Activated CD4-positive, alpha-beta T cell treated with anti-CD3 and anti-CD28 coated beads, Interleukin-2, Interleukin-4, amounts not matched to agents 100 ng/mL and 50 ng/mL, durations not matched to agents 16 hours and 8 hours (primary cell): ENCODE measurements at regions not wholly inside any gene's neighbourhood (a gene's known extent, or its start where the extent isn't known, plus 50 kb on each side); places are given as distances from the start of the nearest gene placed in this dataset.
A peak's percentile ranks its signal among the peaks of the same experiment; 100 is the strongest.
"Not testable (repeated sequence)": the region's sequence is repeated elsewhere in the genome, so short reads cannot be mapped to it uniquely, and the experiment has no call there.

Source experiments
- DNase-seq: peaks from one replicate; pipeline ENCODE4 v3.0.0-alpha.2; 2020; ENCODE audit warnings: low spot score

DNA sequence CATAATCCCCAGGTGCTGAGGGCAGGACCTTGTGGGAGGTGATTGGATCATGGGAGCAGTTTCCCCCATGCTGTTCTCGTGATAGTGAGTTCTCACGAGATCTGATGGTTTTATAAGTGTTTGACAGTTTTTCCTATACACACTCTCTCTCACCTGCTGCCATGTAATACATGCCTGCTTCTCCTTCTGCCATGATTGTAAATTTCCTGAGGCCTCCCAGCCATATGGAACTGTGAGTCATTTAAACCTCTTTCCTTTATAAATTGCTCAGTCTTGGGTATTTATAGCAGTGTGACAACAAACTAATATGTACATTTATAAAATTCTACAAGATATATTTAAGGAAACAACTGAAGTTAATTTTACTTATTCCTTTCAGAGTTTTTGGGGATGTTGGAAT lies 170.8 kb upstream of the BET1 start:
- DNase-seq: no peak

DNA sequence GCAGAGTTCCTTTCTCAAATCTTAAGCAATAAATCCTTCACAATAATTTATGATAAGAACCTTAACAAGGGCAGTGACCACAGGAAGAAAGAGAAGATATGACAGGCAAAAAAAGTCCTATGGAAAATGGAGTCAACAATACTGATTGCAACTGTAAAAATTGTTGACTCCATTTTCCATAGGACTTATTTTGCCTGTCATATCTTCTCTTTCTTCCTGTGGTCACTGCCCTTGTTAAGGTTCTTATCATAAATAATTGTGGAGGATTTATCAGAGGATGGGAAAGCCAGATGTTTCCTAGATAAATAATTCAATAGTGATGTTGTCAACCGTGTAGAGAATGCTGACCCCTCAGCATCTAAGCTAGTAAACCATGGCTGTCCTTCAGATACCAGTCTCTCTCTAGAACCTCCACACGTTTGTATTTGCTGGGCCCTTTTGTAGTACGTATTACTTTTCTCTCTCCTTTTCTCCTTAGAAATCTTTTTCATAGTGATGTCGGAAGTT lies 172.6 kb upstream of the BET1 start:
- DNase-seq: no peak

DNA sequence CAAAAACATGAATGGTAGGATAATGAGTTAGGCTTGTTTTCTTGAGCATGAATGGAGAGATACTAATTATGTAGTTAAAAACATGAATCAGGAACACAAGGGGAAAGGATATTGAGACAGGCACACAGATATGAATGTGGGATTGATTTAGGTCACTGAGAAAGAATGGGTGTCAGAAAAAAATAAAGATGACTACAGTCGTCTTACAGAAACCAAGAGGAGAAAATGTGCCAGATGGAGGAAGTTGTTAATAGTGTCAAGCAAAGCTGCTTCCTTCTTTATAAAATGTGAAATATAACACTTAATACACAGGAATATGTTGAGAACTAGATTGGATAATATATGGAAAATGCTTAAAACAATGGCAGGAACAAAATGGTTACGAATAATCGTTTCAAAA lies 173.3 kb upstream of the BET1 start:
- no peak for DNase-seq

DNA sequence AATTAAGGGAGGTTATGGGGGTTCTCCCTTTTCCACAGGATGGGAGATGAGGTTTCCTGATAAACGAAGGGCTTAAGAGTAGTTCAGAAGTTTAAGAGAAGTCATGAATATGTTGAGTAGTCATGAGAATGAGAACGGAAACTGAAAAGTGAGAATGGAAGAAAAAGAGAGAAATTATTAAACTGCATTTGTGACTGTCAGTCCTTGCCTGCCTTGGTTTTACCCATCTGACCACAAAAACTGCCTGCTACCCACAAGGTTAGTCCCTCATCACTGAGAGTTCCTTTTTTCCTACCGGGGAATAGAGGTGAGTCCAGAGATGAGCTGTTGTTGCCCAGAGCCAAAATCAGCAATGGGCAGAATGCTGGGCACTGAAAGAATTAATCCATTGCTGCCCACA lies 174.1 kb upstream of the BET1 start:
- DNase-seq: peak; percentile 5

DNA sequence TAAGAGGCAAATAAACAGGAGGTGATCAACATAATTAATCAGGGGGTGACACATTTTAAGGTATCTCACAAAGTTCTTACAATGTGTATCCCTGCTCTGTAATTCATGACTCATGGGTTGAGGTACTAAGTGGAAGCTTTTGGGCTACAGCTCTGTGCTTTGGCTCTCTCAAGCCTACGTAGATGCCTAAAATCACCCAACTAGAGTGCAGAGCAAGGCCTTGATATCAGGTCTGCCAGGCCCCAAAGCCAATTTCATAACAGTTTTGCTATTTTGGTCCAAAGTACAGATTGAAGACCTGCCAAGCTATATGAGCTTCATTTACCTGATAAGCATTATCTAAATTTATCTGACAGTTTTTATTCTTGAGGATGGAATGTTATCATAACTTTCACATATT lies 175.3 kb upstream of the BET1 start:
- DNase-seq: no peak

DNA sequence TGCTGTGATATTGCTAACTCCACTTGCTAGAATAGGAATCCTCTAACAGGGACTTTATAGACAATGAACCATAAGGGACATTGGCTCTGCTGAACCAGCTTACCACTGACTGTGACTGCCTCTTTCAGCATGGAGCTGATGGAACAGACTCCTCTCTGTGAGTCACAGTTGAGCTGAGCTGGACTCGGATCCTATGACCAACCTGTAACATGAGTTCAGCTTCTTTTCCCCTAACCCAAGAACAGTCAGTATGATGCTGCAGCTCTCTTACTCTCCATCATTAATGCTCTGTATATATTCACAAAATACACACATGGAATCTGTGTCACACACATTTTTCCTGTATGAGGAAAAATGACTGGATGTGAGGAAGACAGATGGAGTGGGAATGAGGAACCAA lies 177.9 kb upstream of the BET1 start:
- no peak for DNase-seq

DNA sequence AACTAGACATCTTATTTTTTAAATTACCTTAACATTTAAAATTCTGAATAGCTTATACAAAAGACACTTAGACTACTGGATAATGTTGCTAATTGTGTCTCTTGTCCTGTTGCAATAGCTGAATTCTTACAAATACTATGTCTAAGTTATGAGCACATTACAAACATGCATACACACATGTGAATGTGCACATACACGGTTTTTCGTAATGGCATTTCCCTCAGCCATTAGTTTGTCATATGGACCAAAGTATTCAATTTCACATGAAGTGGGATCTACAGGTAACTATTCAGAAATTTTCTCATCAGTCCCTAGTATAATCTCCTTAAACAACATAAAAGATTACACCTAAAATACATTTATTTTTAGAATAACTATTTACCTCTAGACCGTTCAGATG lies 178.6 kb upstream of the BET1 start:
- DNase-seq: no peak

DNA sequence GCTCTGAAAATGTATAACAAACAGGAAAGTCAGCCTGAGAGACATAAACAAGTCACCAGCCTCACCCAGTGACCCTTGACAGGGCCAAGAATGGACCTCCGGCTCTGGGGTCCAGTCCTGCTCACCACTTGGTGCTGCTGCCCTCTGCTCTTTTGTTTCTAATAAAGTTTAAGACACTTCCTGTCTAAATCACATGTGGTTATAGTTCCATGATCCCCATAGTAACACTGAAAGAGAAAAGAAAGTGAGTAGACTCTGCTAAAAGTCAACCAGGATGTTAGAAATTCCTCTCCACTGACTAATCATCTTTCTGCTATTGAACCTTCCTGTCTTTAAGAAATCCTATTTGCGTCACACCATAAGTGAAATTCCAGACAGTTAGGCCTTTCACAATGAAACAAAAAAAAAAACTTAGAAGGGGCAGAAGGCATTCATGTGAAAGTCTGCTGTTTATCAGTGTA lies 179.2 kb upstream of the BET1 start:
- DNase-seq: no peak

DNA sequence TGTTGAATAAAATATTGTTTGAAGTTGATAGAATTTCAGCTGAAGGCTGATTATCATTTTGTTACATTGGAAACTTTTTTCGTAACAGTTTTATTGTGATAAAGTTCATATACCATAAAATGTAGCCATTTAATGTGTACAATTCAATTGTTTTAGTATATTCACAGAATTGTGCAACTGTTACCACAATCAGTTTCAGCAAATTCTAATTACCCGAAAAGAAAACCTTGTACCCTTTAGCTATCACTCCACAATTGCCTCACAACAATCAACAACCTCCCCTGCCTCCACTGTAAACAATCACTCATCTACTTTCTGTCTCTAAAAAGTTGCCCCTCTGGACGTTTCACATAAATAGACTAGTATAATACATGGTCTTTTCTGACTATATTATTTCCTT lies 179.7 kb upstream of the BET1 start:
- no peak for DNase-seq

DNA sequence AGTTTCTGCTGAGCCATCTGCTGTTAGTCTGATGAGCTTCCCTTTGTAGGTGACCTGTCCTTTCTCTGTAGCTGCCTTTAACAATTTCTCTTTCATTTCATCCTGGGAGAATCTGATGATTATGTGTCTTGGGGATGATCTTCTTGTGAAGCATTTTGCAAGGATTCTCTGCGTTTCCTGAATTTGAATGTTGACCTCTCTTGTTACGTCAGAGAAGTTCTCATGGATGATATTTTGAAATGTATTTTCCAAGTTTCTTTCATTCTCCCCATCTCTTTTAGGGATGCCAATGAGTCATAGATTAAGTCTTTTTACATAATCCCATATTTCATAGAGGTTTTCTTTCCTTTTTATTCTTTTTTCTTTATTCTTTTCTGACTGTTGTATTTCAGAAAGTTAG lies 184.2 kb upstream of the BET1 start:
- no peak for DNase-seq

DNA sequence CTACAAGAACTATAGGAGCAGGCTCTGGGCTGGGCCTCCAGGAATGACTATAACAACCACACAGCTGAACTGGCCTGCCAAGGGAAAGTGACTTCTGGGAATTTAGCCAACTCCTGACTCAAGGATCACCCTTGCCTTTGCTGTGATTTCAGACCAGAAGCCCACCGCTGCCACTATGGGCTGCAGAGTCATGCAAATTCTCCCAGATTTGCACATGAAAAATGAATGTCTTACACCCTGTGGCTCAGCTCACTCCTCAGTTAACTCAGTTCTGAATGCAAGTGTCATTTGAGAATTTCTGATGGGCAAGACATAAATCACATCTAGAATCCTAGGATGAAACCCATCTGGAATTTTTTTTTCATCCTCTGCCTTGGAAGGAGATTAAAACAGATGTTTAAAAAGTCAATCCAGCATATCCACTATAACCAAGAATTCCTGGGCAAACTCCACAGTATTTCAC lies 186.5 kb upstream of the BET1 start:
- no peak for DNase-seq

DNA sequence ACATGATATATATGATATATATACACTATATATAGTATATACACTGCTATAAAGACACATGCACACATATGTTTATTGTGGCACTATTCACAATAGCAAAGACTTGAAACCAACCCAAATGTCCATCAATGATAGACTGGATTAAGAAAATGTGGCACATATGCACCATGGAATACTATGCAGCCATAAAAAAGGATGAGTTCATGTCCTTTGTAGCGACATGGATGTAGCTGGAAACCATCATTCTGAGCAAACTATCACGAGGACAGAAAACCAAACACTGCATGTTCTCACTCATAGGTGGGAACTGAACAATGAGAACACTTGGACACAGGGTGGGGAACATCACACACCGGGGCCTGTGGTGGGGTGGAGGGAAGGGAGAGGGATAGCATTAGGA lies 190.3 kb upstream of the BET1 start:
- not testable (repeated sequence) for DNase-seq

DNA sequence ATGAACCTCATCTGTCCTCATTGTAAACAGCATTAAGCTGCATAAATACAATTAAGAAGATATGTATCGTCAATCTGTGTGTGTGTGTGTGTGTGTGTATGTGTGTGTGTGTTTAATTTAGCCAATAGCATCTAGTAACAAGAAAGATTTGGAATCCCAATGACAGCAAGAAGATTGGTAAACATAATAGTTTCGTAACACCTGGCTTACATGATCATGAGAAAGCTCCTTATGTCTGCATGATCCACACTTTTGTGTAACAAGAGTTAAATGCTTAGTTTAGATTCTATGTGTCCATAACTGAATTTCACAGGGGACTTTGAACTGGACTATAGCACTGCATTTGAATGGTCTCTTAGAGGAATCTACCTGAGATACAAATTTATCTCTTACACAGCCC lies 191.0 kb upstream of the BET1 start:
- DNase-seq: no peak

DNA sequence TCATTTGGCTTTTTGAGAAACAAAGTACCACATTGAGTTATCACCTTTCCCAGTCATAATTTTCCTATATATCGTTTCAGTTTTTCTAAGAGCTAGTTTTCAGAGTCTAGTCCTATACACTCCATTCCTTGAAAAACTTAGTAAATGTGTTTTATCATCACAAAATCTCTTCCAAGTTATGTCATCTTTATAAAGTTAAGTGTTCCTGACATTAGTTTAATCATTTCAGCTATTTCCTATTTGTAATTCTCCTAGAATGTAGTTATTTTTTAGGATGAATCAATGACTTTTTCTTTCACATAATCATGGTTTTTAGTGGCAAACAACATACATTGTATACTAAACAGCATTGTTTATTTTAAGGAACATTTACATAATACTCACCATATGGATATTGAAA lies 191.7 kb upstream of the BET1 start:
- no peak for DNase-seq

DNA sequence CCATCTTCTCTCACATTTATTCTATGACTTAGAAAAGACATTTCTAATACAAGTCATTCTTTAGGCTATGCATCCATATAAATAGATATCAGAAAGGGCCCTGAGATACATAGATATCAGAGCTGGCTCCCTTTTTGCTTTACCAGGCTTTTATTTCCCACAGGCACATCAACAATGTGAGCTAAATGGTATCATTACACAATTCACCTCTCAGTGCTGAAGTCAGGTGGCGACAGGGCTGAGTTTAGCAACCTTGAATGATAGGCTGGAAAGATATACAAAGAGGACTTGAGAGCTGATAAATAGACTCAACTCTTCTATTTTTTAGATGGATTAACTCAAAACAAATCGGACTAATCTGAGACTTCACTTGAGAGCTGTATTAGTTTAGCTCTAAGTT lies 189.2 kb upstream of the COL1A2 start:
- DNase-seq: no peak

DNA sequence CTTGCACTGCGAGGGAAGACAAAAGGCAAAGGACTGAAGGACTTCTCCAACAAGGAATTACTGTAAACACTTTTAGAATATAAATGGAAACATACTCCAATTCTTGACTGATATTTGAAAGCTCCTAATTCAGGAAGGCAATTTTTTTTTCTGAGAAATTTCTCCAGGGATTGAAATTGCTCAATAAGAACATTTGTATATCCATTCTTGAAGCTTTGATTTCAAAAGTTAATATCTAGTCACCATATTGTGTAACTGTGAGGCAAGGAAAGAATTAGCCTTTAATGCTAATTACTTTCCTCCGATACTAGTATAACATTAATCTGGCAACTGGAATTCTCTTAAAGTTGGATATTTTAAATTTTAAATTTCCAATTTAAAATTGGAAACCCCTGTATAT lies 188.4 kb upstream of the COL1A2 start:
- no peak for DNase-seq

DNA sequence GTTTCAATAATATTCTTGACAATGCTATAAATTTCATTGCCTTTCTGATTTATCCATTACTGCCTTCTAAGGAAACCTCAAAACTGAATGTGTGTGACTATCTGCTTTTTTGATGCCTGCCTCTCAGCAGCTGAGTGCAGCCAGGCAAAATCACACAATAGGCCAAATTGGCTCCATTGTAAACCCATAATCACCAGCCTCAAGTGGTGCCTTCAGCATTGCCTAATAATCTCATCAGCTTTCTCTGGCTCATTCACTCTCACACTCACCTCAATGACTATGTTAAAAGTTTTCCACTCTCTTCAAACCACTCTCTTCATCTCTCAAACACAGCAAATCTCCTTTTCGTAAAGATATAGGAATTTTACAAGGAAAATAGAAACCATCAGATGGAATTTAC lies 182.5 kb upstream of the COL1A2 start:
- no peak for DNase-seq

DNA sequence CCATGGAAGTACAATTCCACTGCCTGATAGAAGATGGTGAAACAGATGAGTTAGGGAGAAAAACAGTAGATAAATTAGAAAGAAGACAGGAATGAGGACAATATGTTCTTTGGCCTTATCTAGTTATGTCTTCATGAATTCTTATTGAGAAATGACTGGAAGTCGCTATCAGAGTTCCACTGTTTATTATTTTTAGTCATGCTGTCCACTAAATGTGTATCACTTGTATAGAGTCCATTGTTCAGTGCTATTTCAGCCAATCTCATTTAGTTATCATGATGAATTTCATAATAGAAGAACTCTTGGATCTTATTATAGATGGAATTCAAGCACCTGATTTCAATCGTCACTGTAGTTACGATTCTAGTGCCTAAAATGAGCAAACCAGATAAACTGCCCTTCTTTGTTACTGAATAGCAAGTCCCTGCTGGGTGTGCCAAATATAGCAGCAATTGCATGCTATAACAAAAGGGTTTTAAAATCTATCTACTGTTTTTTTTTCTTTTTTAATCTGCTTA lies 177.7 kb upstream of the COL1A2 start:
- DNase-seq: no peak

DNA sequence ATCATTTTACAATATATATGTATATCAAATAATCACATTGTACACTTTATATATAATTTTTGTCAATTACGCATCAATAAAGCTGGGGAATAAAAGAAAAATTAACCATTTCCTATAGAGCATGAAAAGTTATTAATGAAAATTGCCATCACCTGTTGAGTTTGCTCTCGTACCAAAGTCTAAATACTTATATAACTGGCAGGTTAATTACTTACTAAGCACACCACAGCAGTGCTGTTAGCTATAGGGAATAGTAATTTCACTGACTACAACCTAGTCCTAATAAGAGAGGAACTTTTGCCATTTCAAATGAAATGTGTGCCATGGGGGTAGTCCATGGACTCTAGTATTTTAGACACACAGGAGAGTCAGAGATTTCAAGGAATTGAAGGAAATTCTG lies 176.9 kb upstream of the COL1A2 start:
- no peak for DNase-seq

DNA sequence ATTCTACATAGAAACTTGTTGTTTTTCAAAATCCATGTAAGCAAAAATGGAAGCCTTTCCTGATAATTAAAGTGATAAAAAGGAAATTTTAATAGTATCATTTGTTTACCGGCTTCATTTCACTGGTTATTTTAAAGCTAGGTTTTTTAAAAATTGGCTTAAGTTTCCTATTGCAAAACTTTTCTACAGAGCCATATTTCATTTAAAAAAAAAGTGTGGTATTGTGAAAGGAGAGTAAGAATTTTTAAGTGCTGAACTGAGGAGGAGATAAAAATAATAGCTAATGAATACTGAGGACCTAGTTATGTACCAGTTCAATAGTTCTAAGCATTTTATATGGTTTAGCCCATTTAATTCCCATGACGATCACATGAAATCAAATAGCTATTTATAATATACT lies 172.2 kb upstream of the COL1A2 start:
- DNase-seq: no peak

DNA sequence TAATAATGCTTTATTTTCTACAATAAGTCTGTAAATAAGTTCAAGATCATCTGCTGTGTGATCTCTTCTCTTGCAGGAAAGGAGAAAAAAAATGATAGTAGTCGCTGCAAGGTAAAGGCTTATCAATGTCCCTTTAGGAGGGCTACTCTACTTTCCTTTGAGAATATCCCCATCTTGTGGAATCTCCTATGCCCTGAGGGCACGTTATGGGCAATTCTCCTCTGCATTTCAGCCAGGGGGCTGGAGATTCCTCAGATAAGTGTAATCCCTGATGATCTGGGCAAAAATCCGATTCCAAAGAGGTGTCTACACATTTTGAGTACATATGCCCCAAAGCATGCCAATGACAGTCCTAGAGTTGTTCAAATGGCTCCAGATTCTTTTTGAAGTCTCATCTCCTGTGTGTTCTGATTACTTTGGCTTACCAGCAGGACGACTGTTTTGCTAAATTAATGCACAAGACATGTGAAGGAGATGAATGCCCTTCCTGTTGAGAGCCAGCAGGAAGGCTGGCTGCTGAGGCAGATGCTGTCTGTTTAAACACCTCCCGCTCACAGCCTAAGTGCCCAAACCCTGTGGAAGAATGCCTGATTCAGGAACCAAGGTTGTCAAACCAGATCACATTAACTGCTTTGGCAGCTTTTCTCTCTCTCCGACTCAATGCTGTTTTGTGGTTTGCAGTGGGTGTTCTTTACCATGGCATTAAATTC lies 171.2 kb upstream of the COL1A2 start:
- no peak for DNase-seq

DNA sequence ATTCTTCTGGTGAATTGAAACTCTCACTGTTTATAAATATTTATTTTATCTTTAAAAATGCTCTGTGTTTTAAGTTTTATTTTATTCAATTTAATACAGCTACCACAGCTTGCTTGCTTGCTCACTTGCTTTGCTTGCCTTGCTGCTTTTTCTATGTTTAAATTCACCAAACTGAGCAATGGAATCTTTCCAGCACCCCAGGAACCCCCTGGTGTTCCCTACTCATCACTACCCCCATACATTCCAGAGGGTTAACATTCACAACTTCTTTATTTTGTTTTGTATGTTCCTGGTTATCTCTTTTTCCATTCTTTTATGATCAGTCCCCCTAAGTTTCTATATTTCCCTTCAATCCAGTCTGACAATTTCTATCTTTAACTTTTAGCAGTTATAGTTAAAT lies 166.5 kb upstream of the COL1A2 start:
- no peak for DNase-seq

DNA sequence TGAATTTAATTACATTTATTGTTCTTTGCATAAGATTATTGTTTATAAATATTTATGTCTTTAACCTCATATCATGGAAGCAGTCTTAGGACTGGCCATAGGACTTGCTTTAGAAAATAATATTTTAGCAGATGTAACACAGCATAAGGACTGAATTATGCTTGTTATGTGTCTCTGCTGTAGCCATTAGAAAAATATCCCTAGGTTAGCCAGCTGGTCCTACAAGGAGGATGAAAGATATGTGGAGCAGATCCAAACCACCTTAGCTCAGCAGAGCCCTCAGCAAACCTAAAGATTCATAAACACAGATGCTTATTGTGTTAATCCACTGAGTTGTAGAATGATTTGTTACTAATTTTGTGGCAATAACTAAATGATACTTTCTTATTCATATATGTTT lies 166.0 kb upstream of the COL1A2 start:
- no peak for DNase-seq

DNA sequence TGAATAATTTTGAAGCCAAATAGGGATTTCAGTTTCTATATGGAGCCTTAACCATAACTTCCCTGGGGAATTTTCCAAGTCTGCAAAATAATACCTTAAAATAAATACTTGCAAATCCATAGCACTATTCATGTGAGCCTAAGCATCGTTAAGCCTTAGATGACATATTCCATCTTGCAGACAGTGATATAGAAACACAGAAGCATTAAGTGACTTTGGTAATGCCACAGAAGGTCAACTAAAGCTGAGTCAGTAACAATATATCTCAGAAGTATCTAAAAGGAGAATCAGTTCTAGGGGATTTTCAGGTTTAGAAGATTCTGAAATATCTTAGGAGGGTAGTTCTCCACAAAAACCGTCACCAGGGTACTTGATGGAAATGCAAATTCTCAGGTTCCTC lies 163.4 kb upstream of the COL1A2 start:
- DNase-seq: no peak
